ENCODE measurements at regions not wholly inside any gene's neighbourhood (a gene's known extent, or its start where the extent isn't known, plus 50 kb on each side); places are given as distances from the start of the nearest gene placed in this dataset.

DNA sequence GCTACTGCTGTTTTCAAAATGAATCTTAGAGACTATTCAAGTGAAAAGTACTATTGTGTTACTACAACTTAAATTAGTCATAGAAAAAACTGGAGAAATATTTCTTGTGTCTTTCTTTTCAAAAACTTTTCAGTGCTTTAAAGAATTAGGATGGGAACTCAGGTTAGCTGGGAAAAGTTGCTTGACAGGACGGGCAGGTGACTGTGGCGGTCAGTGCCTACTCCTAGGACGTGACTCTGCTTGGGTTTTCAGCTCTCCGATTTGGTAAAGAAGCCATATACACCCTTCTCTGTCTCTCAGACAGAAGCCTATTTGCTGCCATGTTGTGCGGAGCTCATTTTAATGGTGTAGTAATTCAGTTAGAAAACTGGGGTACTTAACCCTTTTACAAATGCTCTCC lies 89.8 kb upstream of the CACNA2D3 start:
- TF ChIP-seq MAX (IDR thresholded peaks at IDR 0.05) (no peak), RBBP5 (IDR thresholded peaks at IDR 0.05; ENCODE audit: borderline replicate concordance, low read depth, low read length) (no peak), CBX8 (IDR thresholded peaks at IDR 0.05; ENCODE audit: borderline replicate concordance, low read depth, low read length) (no peak), NANOG (IDR thresholded peaks at IDR 0.05; ENCODE audit: insufficient read depth, low read depth, low read length, poor library complexity, severe bottlenecking) (no peak), POLR2A (IDR thresholded peaks at IDR 0.05; ENCODE audit: control extremely low read depth in 1 of 2, low read depth in 2 of 2, low read length in 2 of 2) (no peak), GABPA (IDR thresholded peaks at IDR 0.05; ENCODE audit: borderline replicate concordance, insufficient read depth, low read length) (no peak), CEBPB (IDR thresholded peaks at IDR 0.05; ENCODE audit: low read depth, low read length) (no peak), RAD21 (IDR thresholded peaks at IDR 0.05 in 1 of 2, conservative IDR thresholded peaks at IDR 0.05 in 1 of 2; ENCODE audit: low read depth in 2 of 2, low read length in 2 of 2) (no peak), CHD7 (IDR thresholded peaks at IDR 0.05; ENCODE audit: insufficient replicate concordance, low read length) (no peak)
- TF ChIP-seq, protein P1, sequence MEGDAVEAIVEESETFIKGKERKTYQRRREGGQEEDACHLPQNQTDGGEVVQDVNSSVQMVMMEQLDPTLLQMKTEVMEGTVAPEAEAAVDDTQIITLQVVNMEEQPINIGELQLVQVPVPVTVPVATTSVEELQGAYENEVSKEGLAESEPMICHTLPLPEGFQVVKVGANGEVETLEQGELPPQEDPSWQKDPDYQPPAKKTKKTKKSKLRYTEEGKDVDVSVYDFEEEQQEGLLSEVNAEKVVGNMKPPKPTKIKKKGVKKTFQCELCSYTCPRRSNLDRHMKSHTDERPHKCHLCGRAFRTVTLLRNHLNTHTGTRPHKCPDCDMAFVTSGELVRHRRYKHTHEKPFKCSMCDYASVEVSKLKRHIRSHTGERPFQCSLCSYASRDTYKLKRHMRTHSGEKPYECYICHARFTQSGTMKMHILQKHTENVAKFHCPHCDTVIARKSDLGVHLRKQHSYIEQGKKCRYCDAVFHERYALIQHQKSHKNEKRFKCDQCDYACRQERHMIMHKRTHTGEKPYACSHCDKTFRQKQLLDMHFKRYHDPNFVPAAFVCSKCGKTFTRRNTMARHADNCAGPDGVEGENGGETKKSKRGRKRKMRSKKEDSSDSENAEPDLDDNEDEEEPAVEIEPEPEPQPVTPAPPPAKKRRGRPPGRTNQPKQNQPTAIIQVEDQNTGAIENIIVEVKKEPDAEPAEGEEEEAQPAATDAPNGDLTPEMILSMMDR (IDR thresholded peaks at IDR 0.05; ENCODE audit: control extremely low read depth in 1 of 3, insufficient read depth in 1 of 3, low read depth in 1 of 3, low read length in 3 of 3), result no peak

Measured in H1 (cell line).